Progenitor cell of endocrine pancreas (in vitro differentiated cells): ENCODE measurements at regions not wholly inside any gene's neighbourhood (a gene's known extent, or its start where the extent isn't known, plus 50 kb on each side); places are given as distances from the start of the nearest gene placed in this dataset.

Experiments
- DNase-seq: peaks from one replicate; pipeline ENCODE4 v3.0.0; 2021; ENCODE audit warnings: low spot score; ENCODE audit not compliant: unreplicated experiment
- H3K27ac Mint-ChIP-seq: 2 replicates; pipeline ENCODE4 v1.8.0; 2021; ENCODE audit warnings: mild to moderate bottlenecking, moderate library complexity, mixed read lengths
- H3K27me3 Mint-ChIP-seq: 2 replicates; pipeline ENCODE4 v1.8.0; 2021; ENCODE audit warnings: mixed read lengths
- H3K36me3 Mint-ChIP-seq: 2 replicates; pipeline ENCODE4 v1.8.0; 2022; ENCODE audit warnings: mixed read lengths; ENCODE audit not compliant: insufficient read depth
- H3K4me1 Mint-ChIP-seq: 2 replicates; pipeline ENCODE4 v1.8.0; 2021; ENCODE audit warnings: low read depth, mixed read lengths
- H3K4me3 Mint-ChIP-seq: 2 replicates; pipeline ENCODE4 v1.8.0; 2021; ENCODE audit warnings: low read depth, mild to moderate bottlenecking, moderate library complexity, mixed read lengths
- H3K9me3 Mint-ChIP-seq: 2 replicates; pipeline ENCODE4 v1.8.0; 2021; ENCODE audit warnings: low read depth, mixed read lengths
- TF ChIP-seq, protein P1 (sequence below): fragments of 200-600 bp; sonication (generic); IDR thresholded peaks from one replicate; pipeline ENCODE4 v1.5.0; 2021; ENCODE audit warnings: antibody characterized with exemption, mild to moderate bottlenecking; ENCODE audit not compliant: unreplicated experiment

DNA sequence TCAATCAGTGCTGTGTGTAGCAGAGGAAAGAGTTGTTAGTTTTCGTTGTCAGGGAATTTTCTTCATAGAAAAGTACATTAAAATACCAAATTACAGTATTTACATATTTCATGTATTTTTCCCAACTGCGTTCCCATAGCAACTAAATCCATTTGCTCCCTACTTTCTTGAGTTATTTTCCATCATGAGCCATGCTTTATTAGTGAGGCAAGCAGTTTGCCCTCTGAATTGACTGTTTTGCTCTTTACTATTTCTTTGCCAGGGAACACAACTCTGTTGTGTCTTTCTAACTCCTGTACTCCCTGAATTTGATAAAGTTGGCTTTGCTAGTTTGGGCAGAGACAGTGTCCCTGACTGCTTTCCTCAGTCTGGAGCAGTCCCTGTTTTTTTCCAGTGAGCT is 276.2 kb upstream of the SLC30A5 start:
- TF ChIP-seq, protein P1, sequence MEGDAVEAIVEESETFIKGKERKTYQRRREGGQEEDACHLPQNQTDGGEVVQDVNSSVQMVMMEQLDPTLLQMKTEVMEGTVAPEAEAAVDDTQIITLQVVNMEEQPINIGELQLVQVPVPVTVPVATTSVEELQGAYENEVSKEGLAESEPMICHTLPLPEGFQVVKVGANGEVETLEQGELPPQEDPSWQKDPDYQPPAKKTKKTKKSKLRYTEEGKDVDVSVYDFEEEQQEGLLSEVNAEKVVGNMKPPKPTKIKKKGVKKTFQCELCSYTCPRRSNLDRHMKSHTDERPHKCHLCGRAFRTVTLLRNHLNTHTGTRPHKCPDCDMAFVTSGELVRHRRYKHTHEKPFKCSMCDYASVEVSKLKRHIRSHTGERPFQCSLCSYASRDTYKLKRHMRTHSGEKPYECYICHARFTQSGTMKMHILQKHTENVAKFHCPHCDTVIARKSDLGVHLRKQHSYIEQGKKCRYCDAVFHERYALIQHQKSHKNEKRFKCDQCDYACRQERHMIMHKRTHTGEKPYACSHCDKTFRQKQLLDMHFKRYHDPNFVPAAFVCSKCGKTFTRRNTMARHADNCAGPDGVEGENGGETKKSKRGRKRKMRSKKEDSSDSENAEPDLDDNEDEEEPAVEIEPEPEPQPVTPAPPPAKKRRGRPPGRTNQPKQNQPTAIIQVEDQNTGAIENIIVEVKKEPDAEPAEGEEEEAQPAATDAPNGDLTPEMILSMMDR: no peak
- no peak overlapping the region for H3K4me3 Mint-ChIP-seq
- H3K27ac Mint-ChIP-seq: peak overlapping the region; percentile 43
- no peaks in the 10 kb centered on the region for H3K36me3 Mint-ChIP-seq
- peaks cover 5% of the 10 kb centered on the region for H3K4me1 Mint-ChIP-seq
- no peaks in the 10 kb centered on the region for H3K27me3 Mint-ChIP-seq
- no peak for DNase-seq
- H3K9me3 Mint-ChIP-seq: no peaks in the 10 kb centered on the region

DNA sequence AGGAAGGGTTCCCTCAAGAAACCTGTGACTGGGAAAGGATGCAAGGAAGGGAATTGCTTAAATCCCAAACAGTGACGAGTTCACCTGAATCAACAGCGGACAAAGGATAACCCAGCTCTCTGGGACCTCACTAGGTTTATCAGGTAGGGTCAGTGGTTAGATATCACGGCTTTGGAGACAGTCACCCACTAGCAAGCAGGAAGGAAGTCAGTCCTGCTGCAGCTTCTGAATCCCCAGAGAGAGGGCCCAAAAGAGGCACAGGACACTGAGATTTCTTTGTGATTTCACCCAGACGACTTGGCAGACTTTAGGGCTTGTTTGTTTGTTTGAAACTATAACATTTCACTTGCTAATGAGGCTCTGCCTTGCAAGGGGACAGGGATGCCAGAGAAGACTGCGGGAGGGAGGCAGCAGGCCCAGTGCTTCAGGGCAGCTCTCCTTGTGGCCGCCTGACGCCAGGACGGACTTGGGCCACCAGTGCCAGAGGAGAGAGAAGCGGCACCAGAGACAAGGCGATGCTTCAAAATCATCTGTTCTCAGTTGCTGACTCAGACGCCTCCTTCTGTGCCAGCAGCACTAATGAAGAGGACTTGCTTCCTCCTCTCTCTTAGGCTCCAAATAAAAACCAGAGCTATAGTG is 275.6 kb upstream of the SLC30A5 start:
- TF ChIP-seq, protein P1: no peak
- DNase-seq: no peak
- Mint-ChIP-seq H3K27me3 (no peaks in the 10 kb centered on the region), H3K27ac (peak overlapping the region; percentile 43), H3K4me3 (no peak overlapping the region), H3K4me1 (peaks cover 5% of the 10 kb centered on the region), H3K36me3 (no peaks in the 10 kb centered on the region), H3K9me3 (no peaks in the 10 kb centered on the region)

DNA sequence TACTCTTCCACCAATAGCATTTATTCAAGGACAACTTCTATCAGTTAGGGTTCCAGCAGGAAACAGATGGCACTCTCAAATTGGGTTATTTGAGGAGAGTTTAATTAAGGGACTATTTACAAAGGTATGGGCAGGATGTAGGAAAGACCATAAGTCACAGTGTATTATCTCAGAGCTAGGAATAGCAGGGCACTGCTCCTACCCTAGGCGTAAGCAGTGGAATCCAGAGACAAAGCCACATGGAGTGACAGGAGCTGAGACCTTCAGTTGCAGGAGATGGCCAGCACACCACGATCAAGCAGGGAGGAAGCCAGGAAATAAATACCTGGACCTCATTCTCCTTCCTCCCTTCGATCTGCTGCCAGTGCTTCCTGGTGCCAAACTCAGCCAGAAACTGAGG is 274.9 kb upstream of the SLC30A5 start:
- Mint-ChIP-seq H3K4me1 (peaks cover 5% of the 10 kb centered on the region), H3K27ac (no peak overlapping the region), H3K4me3 (no peak overlapping the region), H3K9me3 (no peaks in the 10 kb centered on the region), H3K36me3 (no peaks in the 10 kb centered on the region), H3K27me3 (no peaks in the 10 kb centered on the region)
- TF ChIP-seq, protein P1: no peak
- DNase-seq: no peak

- TF ChIP-seq, protein P1: no peak
- DNase-seq: no peak
- Mint-ChIP-seq H3K4me3 (no peak overlapping the region), H3K27ac (no peak overlapping the region), H3K27me3 (no peaks in the 10 kb centered on the region), H3K4me1 (peaks cover 5% of the 10 kb centered on the region), H3K36me3 (no peaks in the 10 kb centered on the region), H3K9me3 (no peaks in the 10 kb centered on the region)
Measured at GRCh38 chr5:68821056-68821455, 272.8 kb upstream of the SLC30A5 start.

DNA sequence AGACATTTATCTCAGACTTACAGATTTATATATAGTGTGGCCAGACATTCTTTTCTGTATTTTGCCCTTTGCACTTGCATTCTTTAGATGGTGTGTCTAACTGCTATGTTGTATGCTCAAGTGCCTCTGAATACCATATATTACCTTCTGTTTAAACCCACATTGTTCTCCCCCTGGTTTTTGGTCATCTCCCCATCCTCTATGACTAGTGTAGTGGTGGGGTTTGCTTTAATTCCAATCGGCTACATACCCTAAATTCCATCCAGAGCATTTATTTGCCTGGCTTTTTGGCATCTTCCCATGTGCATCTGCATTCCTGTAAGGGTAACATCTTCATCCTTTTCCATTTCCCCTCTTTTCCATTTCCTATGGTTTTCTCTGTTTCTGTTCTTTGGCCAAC is 271.0 kb upstream of the SLC30A5 start:
- H3K9me3 Mint-ChIP-seq: no peaks in the 10 kb centered on the region
- no peak for DNase-seq
- TF ChIP-seq, protein P1: no peak
- peaks cover 5% of the 10 kb centered on the region for H3K4me1 Mint-ChIP-seq
- no peak overlapping the region for H3K27ac Mint-ChIP-seq
- no peak overlapping the region for H3K4me3 Mint-ChIP-seq
- H3K27me3 Mint-ChIP-seq: no peaks in the 10 kb centered on the region
- no peaks in the 10 kb centered on the region for H3K36me3 Mint-ChIP-seq
